ENCODE measurements at regions not wholly inside any gene's neighbourhood (a gene's known extent, or its start where the extent isn't known, plus 50 kb on each side); places are given as distances from the start of the nearest gene placed in this dataset.

GRCh38 chr12:124150168-124150567 lies 144.7 kb upstream of the RFLNA start:
- Histone ChIP-seq H3K23me2 (ENCODE audit: insufficient read length, low read depth, low read length, poor library complexity, severe bottlenecking) (no peaks in the 10 kb centered on the region), H2BK15ac (ENCODE audit: low read depth, low read length) (no peak overlapping the region), H3K56ac (ENCODE audit: insufficient read length, low read depth, low read length) (no peak overlapping the region), H3K9ac (ENCODE audit: extremely low read depth, insufficient read length, low read length) (no peak overlapping the region), H3K79me1 (ENCODE audit: insufficient read depth, low read depth, low read length, poor library complexity, severe bottlenecking) (no peaks in the 10 kb centered on the region), H3K4me2 (ENCODE audit: insufficient read depth, insufficient read length, low read length) (no peak overlapping the region), H2AFZ (ENCODE audit: low read length) (no peak overlapping the region), H4K8ac (replicated peaks; ENCODE audit: insufficient read length, low read depth, low read length) (no peak overlapping the region), H3K27me3 (ENCODE audit: insufficient read depth, low read length) (no peaks in the 10 kb centered on the region), H3K18ac (ENCODE audit: insufficient read length, low read depth, low read length) (no peak overlapping the region), H3K4me1 (ENCODE audit: insufficient read depth, low read length) (peaks cover 6% of the 10 kb centered on the region; the same call in 1 of the 2 replicates), H3K14ac (ENCODE audit: insufficient read depth, low read length) (no peak overlapping the region), H3T11ph (ENCODE audit: low read length) (no peak overlapping the region), H3K23ac (ENCODE audit: insufficient read length, low read depth, low read length) (no peak overlapping the region), H3K4ac (ENCODE audit: low read depth, low read length) (no peak overlapping the region), H2BK5ac (ENCODE audit: insufficient read length, low read length) (no peak overlapping the region), H3K79me2 (ENCODE audit: insufficient read depth, low read length) (no peaks in the 10 kb centered on the region), H2AK5ac (ENCODE audit: insufficient read length, low read length) (no peak overlapping the region), H2BK120ac (ENCODE audit: low read depth, low read length, poor library complexity, severe bottlenecking) (no peak overlapping the region), H3K9me3 (ENCODE audit: control insufficient read depth, low read depth, low read length) (no peaks in the 10 kb centered on the region), H4K91ac (ENCODE audit: insufficient read length, low read depth, low read length) (no peak overlapping the region), H2BK12ac (ENCODE audit: insufficient read length, low read depth, low read length) (no peak overlapping the region), H2BK20ac (ENCODE audit: low read depth, low read length, poor library complexity, severe bottlenecking) (no peak overlapping the region), H3K27ac (ENCODE audit: insufficient read length, low read depth, low read length) (no peak overlapping the region), H4K5ac (ENCODE audit: insufficient read length, low read depth, low read length) (no peak overlapping the region), H4K20me1 (ENCODE audit: control insufficient read depth, insufficient read depth, insufficient read length) (no peaks in the 10 kb centered on the region)
- TF ChIP-seq CTCF (conservative IDR thresholded peaks at IDR 0.05), result no peak
- peaks cover 3% of the 10 kb centered on the region for H3K27me3 Mint-ChIP-seq (ENCODE audit: low read depth)
- peaks cover 20 to 34% (median 33%) of the 10 kb centered on the region in 3 experiments for H3K36me3 Mint-ChIP-seq (ENCODE audit: insufficient read depth in 1 of 3, low read depth in 3 of 3)
- no CpG with 5 or more reads among the region's 5 CpGs for WGBS (ENCODE audit: extremely low coverage, insufficient read length, low lambda C conversion rate)
- peaks cover 29 to 39% of the 10 kb centered on the region in 2 experiments for H3K9me3 Mint-ChIP-seq
- DNase-seq, result no peak
- no peak overlapping the region for H3K27ac Mint-ChIP-seq
- no peak overlapping the region; a peak in 1 of 5 replicates for H3K4me3 Mint-ChIP-seq
- H3K4me1 Mint-ChIP-seq, result peaks cover 43 to 51% of the 10 kb centered on the region in 2 experiments

Data from H9 (cell line).